ENCODE measurements at regions not wholly inside any gene's neighbourhood (a gene's known extent, or its start where the extent isn't known, plus 50 kb on each side); places are given as distances from the start of the nearest gene placed in this dataset.

GRCh38 chr1:103218369-103218768, 110.0 kb upstream of the COL11A1 start:
- no peak for TF ChIP-seq CTCF (IDR thresholded peaks at IDR 0.05)
- no peak for TF ChIP-seq POLR2A (IDR thresholded peaks at IDR 0.05)
- TF ChIP-seq POLR2AphosphoS5 (IDR thresholded peaks at IDR 0.05), result no peak

Measured in transverse colon (tissue), 4 donors.